PFSK-1 (cell line): ENCODE measurements at regions not wholly inside any gene's neighbourhood (a gene's known extent, or its start where the extent isn't known, plus 50 kb on each side); places are given as distances from the start of the nearest gene placed in this dataset.

ENCODE experiments used
- FOXP2 ChIP-seq: optimal IDR thresholded peaks from 2 replicates; pipeline ENCODE3; 2011; ENCODE audit warnings: borderline replicate concordance, control low read depth, inconsistent platforms; ENCODE audit not compliant: insufficient read depth; ENCODE audit errors: extremely low read length, extremely low read depth
- POLR2AphosphoS5 ChIP-seq: IDR thresholded peaks from 2 replicates; pipeline ENCODE4 v1.6.1; 2012; ENCODE audit warnings: low read depth, mild to moderate bottlenecking, control low read depth, low read length, moderate library complexity
- SIN3A ChIP-seq: IDR thresholded peaks from 2 replicates; pipeline ENCODE4 v1.6.1; 2012; ENCODE audit warnings: mild to moderate bottlenecking, low read length, moderate library complexity, borderline replicate concordance; ENCODE audit not compliant: insufficient read depth
- TAF1 ChIP-seq: IDR thresholded peaks from 2 replicates; pipeline ENCODE4 v1.6.1; 2012; ENCODE audit warnings: low read length, control low read depth, borderline replicate concordance; ENCODE audit not compliant: insufficient read depth
- TF ChIP-seq, protein P1 (sequence below), 2 experiments: IDR thresholded peaks; 2 replicates each; pipeline versions ENCODE4 v1.6.1 to v1.8.0; 2011 to 2012; ENCODE audit warnings: low read depth in 2 of 2, low read length in 2 of 2, control low read depth in 1 of 2, inconsistent platforms in 1 of 2, mild to moderate bottlenecking in 1 of 2, moderate library complexity in 1 of 2; ENCODE audit not compliant: insufficient read depth in 1 of 2

DNA sequence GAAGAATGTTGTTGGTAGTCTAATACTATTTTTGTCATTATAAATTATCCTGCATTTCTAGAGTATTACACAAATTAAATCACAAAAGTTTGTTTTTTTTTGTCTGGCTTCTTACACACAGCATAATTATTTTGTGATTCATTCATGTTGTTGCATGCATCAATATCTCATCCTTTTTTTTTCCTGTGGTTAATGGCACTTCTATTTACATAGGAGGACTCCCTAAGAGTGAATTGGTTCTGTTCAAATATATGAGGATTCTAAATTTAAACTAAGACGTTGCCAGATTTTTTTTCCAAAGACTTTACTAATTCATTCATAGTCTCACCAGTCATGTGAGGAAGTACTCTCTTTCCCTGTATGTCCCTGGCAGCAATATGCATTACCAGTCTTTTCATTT, 303.3 kb downstream of the GPR37 start:
- TF ChIP-seq TAF1 (no peak), SIN3A (no peak), FOXP2 (no peak), POLR2AphosphoS5 (no peak)
- TF ChIP-seq, protein P1, sequence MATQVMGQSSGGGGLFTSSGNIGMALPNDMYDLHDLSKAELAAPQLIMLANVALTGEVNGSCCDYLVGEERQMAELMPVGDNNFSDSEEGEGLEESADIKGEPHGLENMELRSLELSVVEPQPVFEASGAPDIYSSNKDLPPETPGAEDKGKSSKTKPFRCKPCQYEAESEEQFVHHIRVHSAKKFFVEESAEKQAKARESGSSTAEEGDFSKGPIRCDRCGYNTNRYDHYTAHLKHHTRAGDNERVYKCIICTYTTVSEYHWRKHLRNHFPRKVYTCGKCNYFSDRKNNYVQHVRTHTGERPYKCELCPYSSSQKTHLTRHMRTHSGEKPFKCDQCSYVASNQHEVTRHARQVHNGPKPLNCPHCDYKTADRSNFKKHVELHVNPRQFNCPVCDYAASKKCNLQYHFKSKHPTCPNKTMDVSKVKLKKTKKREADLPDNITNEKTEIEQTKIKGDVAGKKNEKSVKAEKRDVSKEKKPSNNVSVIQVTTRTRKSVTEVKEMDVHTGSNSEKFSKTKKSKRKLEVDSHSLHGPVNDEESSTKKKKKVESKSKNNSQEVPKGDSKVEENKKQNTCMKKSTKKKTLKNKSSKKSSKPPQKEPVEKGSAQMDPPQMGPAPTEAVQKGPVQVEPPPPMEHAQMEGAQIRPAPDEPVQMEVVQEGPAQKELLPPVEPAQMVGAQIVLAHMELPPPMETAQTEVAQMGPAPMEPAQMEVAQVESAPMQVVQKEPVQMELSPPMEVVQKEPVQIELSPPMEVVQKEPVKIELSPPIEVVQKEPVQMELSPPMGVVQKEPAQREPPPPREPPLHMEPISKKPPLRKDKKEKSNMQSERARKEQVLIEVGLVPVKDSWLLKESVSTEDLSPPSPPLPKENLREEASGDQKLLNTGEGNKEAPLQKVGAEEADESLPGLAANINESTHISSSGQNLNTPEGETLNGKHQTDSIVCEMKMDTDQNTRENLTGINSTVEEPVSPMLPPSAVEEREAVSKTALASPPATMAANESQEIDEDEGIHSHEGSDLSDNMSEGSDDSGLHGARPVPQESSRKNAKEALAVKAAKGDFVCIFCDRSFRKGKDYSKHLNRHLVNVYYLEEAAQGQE (IDR thresholded peaks at IDR 0.05; ENCODE audit: insufficient read depth in 1 of 2, low read depth in 2 of 2, low read length in 2 of 2): no peak

DNA sequence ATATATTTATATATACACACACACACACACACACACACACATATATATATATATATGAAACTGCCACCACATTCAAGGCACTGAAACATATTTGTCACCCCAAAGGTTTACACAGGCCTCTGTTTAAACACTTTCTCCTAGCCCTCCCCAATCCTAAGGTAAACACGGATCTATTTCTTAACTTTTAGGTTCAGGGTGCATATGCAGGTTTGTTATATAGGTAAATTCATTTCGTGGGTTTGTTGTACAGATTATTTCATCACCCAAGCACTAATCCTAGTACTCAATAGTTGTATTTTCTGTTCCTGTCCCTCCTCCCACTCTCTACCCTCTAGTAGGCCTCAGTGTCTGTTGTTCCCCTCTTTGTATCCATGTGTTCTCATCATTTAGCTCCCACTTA, 305.0 kb downstream of the GPR37 start:
- TF ChIP-seq SIN3A: no peak
- no peak for TF ChIP-seq FOXP2
- TF ChIP-seq, protein P1 (IDR thresholded peaks at IDR 0.05; ENCODE audit: insufficient read depth in 1 of 2, low read depth in 2 of 2, low read length in 2 of 2): no peak
- no peak for TF ChIP-seq TAF1
- TF ChIP-seq POLR2AphosphoS5: no peak

DNA sequence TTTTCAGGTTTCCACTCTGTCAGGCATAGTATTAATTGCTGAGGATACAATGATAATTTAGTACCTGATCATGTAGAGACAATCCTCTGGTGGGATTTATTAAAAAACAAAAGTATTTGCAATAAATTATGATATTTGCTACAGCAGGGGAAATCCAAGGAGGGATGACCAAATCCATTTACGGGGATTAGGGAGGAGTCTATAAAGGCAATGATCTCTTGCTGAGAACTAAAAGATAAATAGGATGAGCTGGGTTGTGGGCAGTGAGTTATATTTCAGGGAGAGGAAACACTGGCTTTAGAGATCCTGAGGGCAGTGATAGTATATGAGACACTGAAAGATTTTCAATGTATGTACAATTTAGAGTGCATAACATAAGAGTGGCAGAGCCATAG, 305.5 kb downstream of the GPR37 start:
- TF ChIP-seq, protein P1 (IDR thresholded peaks at IDR 0.05; ENCODE audit: insufficient read depth in 1 of 2, low read depth in 2 of 2, low read length in 2 of 2): no peak
- TF ChIP-seq FOXP2 (no peak), SIN3A (no peak), POLR2AphosphoS5 (no peak), TAF1 (no peak)

DNA sequence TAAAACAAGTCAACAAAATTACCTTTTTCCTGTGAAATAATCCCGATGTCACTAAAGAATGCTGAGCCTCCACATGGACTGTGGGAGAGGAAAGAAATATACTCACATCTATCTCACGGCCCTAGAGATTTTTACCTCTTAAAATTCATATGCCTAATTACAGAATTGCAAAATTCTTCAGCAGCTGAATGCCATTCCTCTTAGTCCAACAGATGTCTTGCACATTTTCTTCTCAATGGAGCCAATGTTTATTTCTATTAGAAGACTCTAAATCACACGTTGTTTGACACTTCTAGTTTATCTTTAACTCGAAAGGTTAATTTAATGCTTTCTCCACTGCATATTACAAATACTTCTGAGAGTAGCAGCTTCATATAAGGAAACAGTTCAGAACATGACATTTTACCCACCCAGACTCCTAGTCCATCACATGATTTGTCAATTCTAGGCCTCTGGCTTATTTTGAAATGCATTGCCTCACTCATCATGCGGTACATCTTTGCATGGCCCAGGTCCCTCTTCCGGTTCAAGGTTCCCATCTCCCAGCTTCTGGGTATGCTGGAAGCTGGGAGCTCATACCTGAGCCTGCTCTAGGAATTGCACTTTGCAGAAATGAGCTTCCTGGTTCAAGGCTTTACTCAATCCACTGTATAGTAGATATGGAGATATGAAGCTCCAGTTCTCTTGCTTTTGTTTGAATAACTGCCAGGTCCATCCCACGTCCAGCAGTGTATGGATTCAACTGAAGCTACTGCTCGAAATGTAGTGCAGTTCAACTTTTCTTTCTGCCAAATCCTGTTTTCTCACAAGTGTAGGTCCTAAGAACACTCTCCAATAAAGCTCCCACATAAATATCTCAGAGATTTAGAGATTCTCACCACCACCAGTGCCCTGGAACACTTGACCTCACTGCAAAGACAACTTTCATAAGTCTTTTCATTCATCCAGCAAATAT, 306.2 kb downstream of the GPR37 start:
- TF ChIP-seq SIN3A: no peak
- no peak for TF ChIP-seq POLR2AphosphoS5
- TF ChIP-seq, protein P1 (IDR thresholded peaks at IDR 0.05; ENCODE audit: insufficient read depth in 1 of 2, low read depth in 2 of 2, low read length in 2 of 2): no peak
- TF ChIP-seq FOXP2: no peak
- TF ChIP-seq TAF1: no peak

DNA sequence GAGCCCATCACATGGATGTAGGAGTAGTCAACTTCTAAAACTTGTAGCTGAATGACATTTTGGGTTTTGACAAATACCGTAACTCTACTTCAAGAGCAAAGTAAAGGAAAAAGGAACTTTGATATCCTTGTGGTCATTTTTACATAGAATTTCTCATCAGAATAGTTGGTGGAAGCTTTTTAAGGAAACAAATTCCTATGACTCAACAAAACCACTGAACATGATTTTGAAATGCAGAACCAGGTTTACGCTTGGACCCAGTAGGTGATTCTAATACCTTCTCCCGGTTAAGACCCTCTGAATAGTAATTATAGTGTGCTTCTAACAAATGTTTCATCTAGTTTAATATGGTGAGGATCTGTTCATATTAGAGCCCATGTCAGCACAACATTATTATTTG, 307.8 kb downstream of the GPR37 start:
- no peak for TF ChIP-seq SIN3A
- TF ChIP-seq TAF1: no peak
- no peak for TF ChIP-seq FOXP2
- TF ChIP-seq POLR2AphosphoS5: no peak
- TF ChIP-seq, protein P1 (IDR thresholded peaks at IDR 0.05; ENCODE audit: insufficient read depth in 1 of 2, low read depth in 2 of 2, low read length in 2 of 2): no peak
